SK-N-SH (cell line): ENCODE measurements at regions not wholly inside any gene's neighbourhood (a gene's known extent, or its start where the extent isn't known, plus 50 kb on each side); places are given as distances from the start of the nearest gene placed in this dataset.

Experiments
- CTCF ChIA-PET: fragments of 300-600, 350-600 bp; formaldehyde crosslinking; extraction: SDS; loops from one replicate; lab custom pipeline; 2021; lab: Yijun Ruan, JAX
- POLR2A ChIA-PET: fragments of 350-600 bp; sonication (Branson Sonifier 250); formaldehyde crosslinking; extraction: SDS; loops from one replicate; lab custom pipeline; 2020; ENCODE audit warnings: antibody characterized with exemption, inconsistent platforms; lab: Yijun Ruan, JAX
- DNase-seq: peaks from one replicate; pipeline ENCODE4 v3.0.0; 2012
- H2AFZ ChIP-seq: fragments of 200-600 bp; sonication (generic); 2 replicates; pipeline ENCODE4 v1.8.1; 2016; ENCODE audit warnings: antibody characterized with exemption, mild to moderate bottlenecking, low read depth
- H3F3A ChIP-seq: fragments of 200-600 bp; sonication (generic); replicated peaks from 2 replicates; pipeline ENCODE3; 2016; ENCODE audit warnings: antibody characterized with exemption, mild to moderate bottlenecking; ENCODE audit not compliant: insufficient read depth
- H3K27ac ChIP-seq, 2 experiments: fragments of 200-500 bp in 1 of 2; fragments of 200-600 bp in 1 of 2; sonication (Bioruptor generic) in 1 of 2; sonication (generic), shearing (Covaris generic) in 1 of 2; 2 replicates each; pipeline versions ENCODE4 v1.5.1 to v1.6.1; 2014 to 2016; ENCODE audit warnings: low read depth in 2 of 2, inconsistent platforms in 1 of 2, low read length in 1 of 2, mild to moderate bottlenecking in 1 of 2, mixed read lengths in 1 of 2
- H3K27me3 ChIP-seq: fragments of 200-600 bp; sonication (generic), shearing (Covaris generic); 2 replicates; pipeline ENCODE4 v1.6.1; 2016; ENCODE audit warnings: mixed run types; ENCODE audit not compliant: insufficient read depth
- H3K36me3 ChIP-seq, 2 experiments: fragments of 200-500 bp in 1 of 2; fragments of 200-600 bp in 1 of 2; sonication (Bioruptor generic) in 1 of 2; sonication (generic) in 1 of 2; replicated peaks in 1 of 2; 2 replicates each; pipeline versions ENCODE3 to v1.5.1; 2014 to 2016; ENCODE audit warnings: low read length in 1 of 2, mild to moderate bottlenecking in 1 of 2; ENCODE audit not compliant: insufficient read depth in 2 of 2, control insufficient read depth in 1 of 2
- H3K4me1 ChIP-seq, 2 experiments: fragments of 200-500 bp in 1 of 2; fragments of 200-600 bp in 1 of 2; sonication (Bioruptor generic) in 1 of 2; sonication (generic), shearing (Covaris generic) in 1 of 2; 2 replicates each; pipeline versions ENCODE4 v1.5.1 to v1.6.1; 2014 to 2016; ENCODE audit warnings: low read depth in 1 of 2, low read length in 1 of 2, mixed run types in 1 of 2; ENCODE audit not compliant: insufficient read depth in 2 of 2, control insufficient read depth in 1 of 2
- H3K4me2 ChIP-seq: fragments of 200-600 bp; sonication (generic), shearing (Covaris generic); 2 replicates; pipeline ENCODE4 v1.6.1; 2017; ENCODE audit warnings: mixed run types
- H3K4me3 ChIP-seq, 2 experiments: fragments of 200-500 bp in 1 of 2; fragments of 200-600 bp in 1 of 2; sonication (Bioruptor generic) in 1 of 2; sonication (generic), shearing (Covaris generic) in 1 of 2; 2 replicates each; pipeline versions ENCODE4 v1.5.1 to v1.8.1; 2014 to 2016; ENCODE audit warnings: low read depth in 2 of 2, inconsistent platforms in 1 of 2, low read length in 1 of 2, mild to moderate bottlenecking in 1 of 2, mixed read lengths in 1 of 2, moderate library complexity in 1 of 2
- H3K79me2 ChIP-seq: fragments of 200-600 bp; sonication (generic); 2 replicates; pipeline ENCODE4 v1.8.1; 2017; ENCODE audit warnings: mild to moderate bottlenecking; ENCODE audit not compliant: insufficient read depth
- H3K9ac ChIP-seq: fragments of 200-600 bp; sonication (generic); 2 replicates; pipeline ENCODE4 v1.6.1; 2017; ENCODE audit warnings: mixed run types
- H3K9me2 ChIP-seq: fragments of 200-600 bp; sonication (generic); 2 replicates; pipeline ENCODE4 v1.6.1; 2017; ENCODE audit warnings: mixed run types
- H3K9me3 ChIP-seq: fragments of 200-600 bp; sonication (generic); 2 replicates; pipeline ENCODE4 v1.6.1; 2017; ENCODE audit warnings: mixed run types, mild to moderate bottlenecking, moderate library complexity
- H4K20me1 ChIP-seq: fragments of 200-600 bp; sonication (generic); 2 replicates; pipeline ENCODE4 v1.6.1; 2017; ENCODE audit warnings: mild to moderate bottlenecking, mixed run types; ENCODE audit not compliant: insufficient read depth
- CTCF ChIP-seq: fragments of 200-600 bp; sonication (generic); IDR thresholded peaks from 2 replicates; pipeline ENCODE4 v1.6.1; 2017; ENCODE audit warnings: antibody characterized with exemption, mild to moderate bottlenecking, moderate library complexity
- ELF1 ChIP-seq: IDR thresholded peaks from 2 replicates; pipeline ENCODE4 v1.4.0; 2012
- EP300 ChIP-seq, 2 experiments: IDR thresholded peaks; 2 replicates each; pipeline versions ENCODE4 v1.4.0 to v1.6.1; 2012; ENCODE audit warnings: borderline replicate concordance in 1 of 2, low read depth in 1 of 2, low read length in 1 of 2
- EZH2phosphoT487 ChIP-seq: fragments of 200-600 bp; sonication (generic); IDR thresholded peaks from 2 replicates; pipeline ENCODE4 v1.6.1; 2017; ENCODE audit warnings: low read depth, mixed run types, mild to moderate bottlenecking, antibody characterized with exemption, moderate library complexity, borderline replicate concordance
- FOSL2 ChIP-seq: IDR thresholded peaks from 2 replicates; pipeline ENCODE4 v1.4.0; 2012; ENCODE audit warnings: low read depth, mild to moderate bottlenecking, moderate library complexity, borderline replicate concordance
- FOXJ3 ChIP-seq: sonication (generic); formaldehyde crosslinking; IDR thresholded peaks from 2 replicates; pipeline ENCODE4 v1.5.1; 2020; ENCODE audit warnings: mild to moderate bottlenecking, missing genetic modification reagents
- FOXM1 ChIP-seq: IDR thresholded peaks from 2 replicates; pipeline ENCODE4 v1.4.0; 2012; ENCODE audit warnings: low read depth, mild to moderate bottlenecking
- GABPA ChIP-seq: IDR thresholded peaks from 2 replicates; pipeline ENCODE4 v1.4.0; 2012; ENCODE audit warnings: low read depth, mild to moderate bottlenecking
- GATA2 ChIP-seq: sonication (generic); formaldehyde crosslinking; IDR thresholded peaks from 2 replicates; pipeline ENCODE4 v1.5.0; 2020; ENCODE audit warnings: mild to moderate bottlenecking, missing genetic modification reagents
- MXI1 ChIP-seq: IDR thresholded peaks from 2 replicates; pipeline ENCODE4 v1.6.1; 2012; ENCODE audit warnings: mild to moderate bottlenecking, low read depth, low read length, improper control_type of control experiment
- NRF1 ChIP-seq: IDR thresholded peaks from 2 replicates; pipeline ENCODE4 v1.6.1; 2012; ENCODE audit warnings: low read depth, mild to moderate bottlenecking, low read length
- RCOR1 ChIP-seq: fragments of 150-350 bp; IDR thresholded peaks from 2 replicates; pipeline ENCODE4 v1.6.1; 2017; ENCODE audit warnings: antibody characterized with exemption, low read length
- REST ChIP-seq: IDR thresholded peaks from 2 replicates; pipeline ENCODE4 v1.6.1; 2012; ENCODE audit warnings: mild to moderate bottlenecking, low read depth, low read length, moderate library complexity
- RFX5 ChIP-seq: IDR thresholded peaks from 2 replicates; pipeline ENCODE4 v1.6.1; 2012; ENCODE audit warnings: mild to moderate bottlenecking, improper control_type of control experiment, low read length
- RXRA ChIP-seq: IDR thresholded peaks from 2 replicates; pipeline ENCODE4 v1.4.0; 2012; ENCODE audit warnings: low read depth, mild to moderate bottlenecking, borderline replicate concordance
- SMC3 ChIP-seq: IDR thresholded peaks from 2 replicates; pipeline ENCODE4 v1.6.1; 2012; ENCODE audit warnings: low read depth, low read length, improper control_type of control experiment
- TAF1 ChIP-seq: IDR thresholded peaks from 2 replicates; pipeline ENCODE4 v1.6.1; 2012; ENCODE audit warnings: low read depth, mild to moderate bottlenecking, low read length, moderate library complexity, borderline replicate concordance
- USF1 ChIP-seq: IDR thresholded peaks from 2 replicates; pipeline ENCODE4 v1.4.0; 2012; ENCODE audit warnings: low read depth, borderline replicate concordance
- USF2 ChIP-seq: fragments of 150-350 bp; IDR thresholded peaks from 2 replicates; pipeline ENCODE4 v1.6.1; 2017; ENCODE audit warnings: antibody characterized with exemption, low read length, low read depth, borderline replicate concordance
- YY1 ChIP-seq: IDR thresholded peaks from 2 replicates; pipeline ENCODE4 v1.4.0; 2012; ENCODE audit warnings: low read depth, mild to moderate bottlenecking
- WGBS: methylation state at CpG from one replicate; pipeline ENCODE4 v1.1.6; 2017; ENCODE audit warnings: low lambda C conversion rate; 5-methylcytosine and 5-hydroxymethylcytosine counted together

- TF ChIP-seq USF1, result no peak
- no peak for TF ChIP-seq SMC3
- H2AFZ ChIP-seq, result no peak overlapping the region
- no peak overlapping the region for H3K27ac ChIP-seq
- WGBS, result 74% methylated on average over 2 of the region's 2 CpGs
- no peaks in the 10 kb centered on the region for H3K79me2 ChIP-seq
- H3K4me3 ChIP-seq, result no peak overlapping the region
- H3K4me1 ChIP-seq, result no peaks in the 10 kb centered on the region
- H3K9me3 ChIP-seq, result no peaks in the 10 kb centered on the region
- no peak for DNase-seq
- no peaks in the 10 kb centered on the region for H3K36me3 ChIP-seq
- H3K9ac ChIP-seq, result no peak overlapping the region
- ChIA-PET POLR2A (no interaction called here), CTCF (no interaction called here)
- no peak overlapping the region for H3K4me2 ChIP-seq
- H3K27me3 ChIP-seq, result no peaks in the 10 kb centered on the region
- no peaks in the 10 kb centered on the region for H4K20me1 ChIP-seq
- no peaks in the 10 kb centered on the region for H3F3A ChIP-seq
- H3K9me2 ChIP-seq, result no peaks in the 10 kb centered on the region
These were observed 308.3 kb upstream of the SPRY2 start for GRCh38 chr13:80649274-80649673.

GRCh38 chr13:80642641-80643040 lies 301.7 kb upstream of the SPRY2 start:
- ChIA-PET CTCF (no interaction called here), POLR2A (no interaction called here)
- H2AFZ ChIP-seq, result no peak overlapping the region
- no peaks in the 10 kb centered on the region for H4K20me1 ChIP-seq
- peaks cover 2% of the 10 kb centered on the region for H3F3A ChIP-seq
- 55% methylated on average over 3 of the region's 3 CpGs for WGBS
- no peaks in the 10 kb centered on the region for H3K36me3 ChIP-seq
- no peaks in the 10 kb centered on the region for H3K9me3 ChIP-seq
- no peaks in the 10 kb centered on the region for H3K9me2 ChIP-seq
- no peak overlapping the region for H3K27ac ChIP-seq
- H3K4me1 ChIP-seq, result no peaks in the 10 kb centered on the region
- no peaks in the 10 kb centered on the region for H3K27me3 ChIP-seq
- no peak overlapping the region for H3K9ac ChIP-seq
- H3K4me2 ChIP-seq, result no peak overlapping the region
- no peak overlapping the region for H3K4me3 ChIP-seq
- H3K79me2 ChIP-seq, result no peaks in the 10 kb centered on the region
- TF ChIP-seq USF2 (no peak), EP300 (IDR thresholded peaks at IDR 0.05; ENCODE audit: borderline replicate concordance in 1 of 2, low read depth in 1 of 2, low read length in 1 of 2) (no peak), FOSL2 (no peak), TAF1 (no peak), GABPA (no peak), ELF1 (no peak), MXI1 (no peak), FOXJ3 (CRISPR knock-in tag) (no peak), USF1 (no peak), REST (no peak), NRF1 (no peak), CTCF (no peak), RCOR1 (no peak), FOXM1 (no peak), GATA2 (CRISPR knock-in tag) (no peak), YY1 (no peak), EZH2phosphoT487 (no peak), RFX5 (no peak), RXRA (no peak)
- DNase-seq, result no peak
